CD4-positive, alpha-beta T cell treated with Interferon alpha-2 for 1 hour (primary cell): ENCODE measurements at regions not wholly inside any gene's neighbourhood (a gene's known extent, or its start where the extent isn't known, plus 50 kb on each side); places are given as distances from the start of the nearest gene placed in this dataset.
"Not testable (repeated sequence)": the region's sequence is repeated elsewhere in the genome, so short reads cannot be mapped to it uniquely, and the experiment has no call there.

ENCODE experiments used
- DNase-seq, 2 donors: peaks; one replicate each; pipeline ENCODE4 v3.0.0-alpha.2; 2020 to 2022

- no peak for DNase-seq
Observed at GRCh38 chr20:23299673-23300050, 50.9 kb upstream of the NXT1 start.

DNA sequence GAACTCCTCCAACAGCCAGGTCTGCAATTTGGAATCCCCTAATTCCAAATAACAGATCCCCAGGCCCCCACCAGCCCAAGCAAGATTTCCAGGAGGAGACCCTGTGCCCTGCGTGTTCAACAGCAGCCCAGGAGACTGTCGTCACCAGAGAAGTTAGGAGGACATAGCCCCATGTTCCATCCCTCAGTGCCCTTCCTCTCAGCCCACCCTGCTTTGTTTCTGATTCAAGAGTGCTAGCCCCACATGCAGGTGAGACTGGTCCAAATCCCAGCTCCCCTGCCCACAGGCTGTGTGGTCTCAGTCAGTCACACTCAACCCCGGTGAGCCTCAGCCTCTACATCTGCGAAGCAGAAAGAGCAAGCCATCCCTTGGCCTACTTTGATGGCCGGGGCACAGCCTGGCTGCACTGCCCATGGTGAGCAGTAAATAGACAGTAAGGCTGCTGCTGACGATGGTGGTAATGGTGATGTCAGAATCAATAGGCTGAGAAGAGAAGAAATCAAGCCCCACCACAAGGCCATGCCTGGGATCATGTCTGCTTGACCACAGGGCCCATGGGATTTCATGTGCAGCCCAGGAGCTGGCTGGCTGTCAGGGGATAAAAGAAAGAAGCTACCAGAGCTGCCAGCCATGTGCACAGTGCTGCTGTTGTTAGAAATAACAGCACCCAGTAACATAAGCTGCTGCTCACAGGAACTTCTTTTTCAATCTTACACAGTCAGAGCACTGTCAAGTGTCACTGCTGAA lies 51.5 kb upstream of the NXT1 start:
- DNase-seq: no peak

- no peak for DNase-seq
Observed at GRCh38 chr20:23298155-23298554, 52.4 kb upstream of the NXT1 start.

- no peak for DNase-seq
Observed at GRCh38 chr20:23296841-23297701, 53.5 kb upstream of the NXT1 start.

DNA sequence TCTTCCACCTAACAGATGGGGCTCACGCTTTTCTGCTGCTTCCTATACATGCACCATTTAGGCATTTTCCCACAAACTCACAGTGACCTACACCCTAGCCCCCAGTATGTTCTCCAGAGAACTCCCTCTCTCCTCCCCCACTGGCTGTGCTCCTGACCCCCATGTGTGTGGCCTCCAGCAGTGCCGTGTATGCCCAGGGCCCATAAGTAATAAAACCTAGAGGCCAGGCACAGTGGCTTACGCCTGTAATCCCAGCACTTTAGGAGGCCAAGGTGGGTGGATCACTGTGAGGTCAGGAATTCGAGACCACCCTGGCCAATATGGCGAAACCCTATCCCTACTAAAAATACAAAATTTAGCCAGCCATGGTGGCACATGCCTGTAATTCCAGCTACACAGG lies 54.7 kb upstream of the NXT1 start:
- DNase-seq: no peak

- no peak for DNase-seq
Observed at GRCh38 chr20:23294671-23295070, 55.9 kb upstream of the NXT1 start.

GRCh38 chr20:23294166-23294565 lies 56.4 kb upstream of the NXT1 start:
- DNase-seq: no peak

DNA sequence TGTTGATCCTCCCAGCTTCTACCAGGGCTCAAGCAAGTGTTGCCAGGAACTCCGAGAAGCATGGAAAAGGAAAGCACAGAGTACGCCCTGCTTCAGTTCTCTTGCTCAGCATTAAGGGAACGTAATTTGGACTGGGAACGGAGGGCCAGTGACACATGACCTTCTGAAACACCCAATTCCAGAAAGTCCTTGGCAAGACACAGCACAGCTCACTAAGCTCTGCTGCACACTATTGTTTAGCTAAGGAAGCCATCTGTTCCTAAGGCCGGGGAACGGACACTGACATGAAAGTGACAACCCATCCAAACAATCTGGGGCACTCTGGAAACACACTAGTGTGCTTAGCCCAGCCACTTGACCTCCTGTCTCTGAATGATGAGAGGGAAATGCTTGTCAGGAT lies 56.9 kb upstream of the NXT1 start:
- DNase-seq: no peak

DNA sequence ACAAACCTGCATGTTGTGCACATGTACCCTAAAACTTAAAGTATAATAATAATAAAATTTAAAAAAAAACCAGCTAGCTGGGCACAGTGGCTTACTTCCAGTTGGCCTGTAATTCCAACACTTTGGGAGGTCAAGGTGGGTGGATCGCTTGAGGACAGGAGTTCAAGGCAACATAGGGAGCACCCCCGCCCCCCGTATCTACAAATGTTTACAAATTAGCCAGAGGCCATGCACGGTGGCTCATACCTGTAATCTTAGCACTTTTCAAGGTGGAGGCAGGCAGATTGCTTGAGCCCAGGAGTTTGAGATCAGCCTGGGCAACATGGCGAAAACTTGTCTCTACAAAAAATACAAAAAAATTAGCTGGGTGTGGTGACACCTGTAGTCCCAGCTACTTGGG lies 58.3 kb upstream of the NXT1 start:
- not testable (repeated sequence) for DNase-seq

DNA sequence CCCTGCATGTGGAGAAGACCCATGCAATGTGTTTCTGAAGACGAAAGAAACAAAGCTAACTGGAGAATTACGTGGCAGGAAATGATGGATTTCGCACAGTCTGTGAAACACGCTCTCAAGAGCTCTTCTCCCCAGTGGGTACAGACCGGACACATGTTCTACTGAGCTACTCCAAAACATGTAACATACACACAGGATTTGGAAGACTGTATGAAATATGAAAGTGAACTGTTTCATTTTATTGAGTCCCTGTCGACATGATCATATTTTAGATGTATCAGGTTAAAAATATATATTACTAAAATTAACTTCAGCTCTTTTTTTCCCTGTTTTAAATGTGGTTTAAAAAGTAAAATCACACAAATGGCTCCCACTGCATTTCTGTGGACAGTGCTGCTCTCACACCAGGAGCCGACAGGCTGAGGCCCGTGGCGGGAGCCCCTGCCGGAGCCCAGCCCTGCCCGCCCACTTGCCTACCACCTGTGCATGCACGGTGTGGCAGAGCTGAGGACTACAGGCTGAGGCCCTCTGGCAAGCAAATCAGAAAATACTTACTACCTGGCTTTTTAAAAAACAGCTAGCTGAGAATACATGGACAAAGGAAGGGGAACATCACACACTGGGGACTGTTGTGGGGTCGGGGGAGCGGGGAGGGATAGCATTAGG lies 58.9 kb upstream of the NXT1 start:
- no peak for DNase-seq

- DNase-seq: no peak
Observed at GRCh38 chr20:23290761-23291574, 59.6 kb upstream of the NXT1 start.

DNA sequence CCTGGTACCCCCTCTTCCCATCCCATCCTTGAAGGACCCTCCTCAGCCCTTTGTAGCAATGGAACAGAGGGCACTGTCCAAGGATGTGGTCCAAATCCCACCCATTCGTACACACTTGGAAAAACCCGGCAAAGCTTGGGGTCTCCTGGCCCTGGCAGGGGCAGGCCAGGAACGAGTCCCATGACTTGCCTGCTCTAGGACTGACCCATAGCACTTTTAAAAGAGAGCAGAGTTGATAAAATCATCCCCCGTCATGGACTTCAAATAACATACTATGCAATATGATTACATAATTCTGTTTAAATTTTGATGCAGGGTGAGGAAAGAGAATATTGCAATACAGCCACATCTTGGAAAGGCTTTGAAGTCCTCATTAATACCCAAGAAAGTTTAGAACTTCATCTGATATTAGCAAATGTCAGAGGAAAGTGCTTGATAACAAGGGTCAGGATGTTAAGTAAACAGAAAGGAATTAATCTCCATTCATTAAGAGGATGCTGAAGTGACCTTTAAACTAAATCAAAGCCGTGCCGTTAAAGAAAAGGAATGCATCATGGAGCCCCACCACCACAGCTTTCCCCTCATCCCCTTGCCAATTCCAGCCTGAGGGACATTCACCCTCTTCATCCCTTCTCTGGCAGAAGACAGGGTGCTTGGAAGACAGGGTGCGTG lies 60.7 kb upstream of the NXT1 start:
- no peak for DNase-seq

- no peak for DNase-seq
Observed at GRCh38 chr20:23289249-23289648, 61.3 kb upstream of the NXT1 start.

DNA sequence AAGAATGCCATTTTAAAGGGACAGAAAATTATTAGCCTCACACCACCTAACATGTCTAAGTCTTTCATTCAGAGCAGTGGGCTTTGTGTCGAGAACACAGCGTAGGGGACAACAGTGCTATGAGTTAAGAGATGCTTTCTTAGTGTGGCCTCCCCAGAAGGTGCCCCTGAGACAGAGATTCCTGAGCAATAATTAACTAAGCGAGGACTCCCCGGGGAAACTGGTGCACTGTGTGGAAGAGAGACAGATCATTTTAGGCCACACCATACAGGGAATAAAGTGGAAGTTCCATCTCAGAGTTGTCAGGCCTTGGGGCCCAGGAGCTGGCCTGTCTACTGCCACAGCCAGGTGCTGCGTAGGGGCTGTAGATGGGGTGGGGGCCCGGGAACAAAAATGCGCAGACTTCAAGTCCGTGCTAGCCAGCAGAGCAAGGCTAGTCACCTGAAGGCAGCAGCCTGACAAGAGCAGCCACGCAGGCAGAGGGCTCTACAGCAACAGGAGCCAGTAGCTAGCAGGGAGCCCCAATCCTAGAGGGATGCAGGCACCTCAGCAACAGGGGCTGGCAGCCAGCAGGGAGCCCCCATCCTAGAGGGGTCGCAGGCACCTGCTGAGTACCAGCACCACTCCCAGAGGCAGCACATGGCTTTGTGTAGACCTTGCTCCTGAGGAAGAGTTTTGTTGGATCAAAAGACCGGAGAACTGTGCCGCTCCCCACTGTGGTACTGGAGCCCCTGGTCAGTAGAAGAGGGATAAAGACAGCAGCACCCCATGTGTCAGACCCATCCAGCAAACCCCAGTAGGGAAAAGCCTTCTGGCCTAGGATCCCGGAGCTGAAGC lies 63.0 kb upstream of the NXT1 start:
- DNase-seq: no peak

DNA sequence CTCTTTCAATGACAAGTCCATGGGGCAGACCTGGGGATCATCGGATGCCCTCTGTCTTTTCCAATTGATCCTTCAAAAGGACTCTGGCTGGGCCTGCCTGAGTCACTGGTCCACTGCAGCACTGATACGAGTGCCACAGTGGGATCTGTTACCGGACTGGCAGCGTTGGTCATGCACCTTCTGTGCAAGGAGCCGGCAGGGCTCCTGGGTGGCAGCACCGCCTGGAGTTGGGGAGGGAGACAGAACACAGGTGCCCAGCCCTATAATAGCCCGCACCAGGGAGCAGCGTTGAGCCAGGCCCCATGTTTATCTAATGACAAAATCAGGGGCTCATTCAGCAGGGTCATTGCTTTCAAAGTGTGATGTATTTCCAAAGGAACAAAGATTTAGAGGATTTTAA lies 64.2 kb upstream of the NXT1 start:
- DNase-seq: no peak

GRCh38 chr20:23285536-23285935 lies 65.1 kb upstream of the NXT1 start:
- no peak for DNase-seq

DNA sequence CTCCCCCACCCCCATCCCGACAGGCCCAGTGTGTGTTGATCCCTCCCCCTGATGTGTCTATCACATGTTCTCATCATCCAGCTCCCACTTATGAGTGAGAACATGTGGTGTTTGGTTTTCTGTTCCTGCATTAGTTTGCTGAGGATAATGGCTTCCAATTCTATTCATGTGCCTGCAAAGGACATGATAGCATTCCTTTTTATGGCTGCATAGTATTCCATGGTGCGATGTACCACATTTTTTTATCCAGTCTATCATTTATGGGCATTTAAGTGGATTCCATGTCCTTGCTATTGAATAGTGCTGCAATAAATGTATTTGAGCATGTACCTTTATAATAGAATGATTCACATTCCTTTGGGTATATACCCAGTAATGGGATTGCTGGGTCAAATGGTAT lies 66.6 kb upstream of the NXT1 start:
- DNase-seq: no peak

DNA sequence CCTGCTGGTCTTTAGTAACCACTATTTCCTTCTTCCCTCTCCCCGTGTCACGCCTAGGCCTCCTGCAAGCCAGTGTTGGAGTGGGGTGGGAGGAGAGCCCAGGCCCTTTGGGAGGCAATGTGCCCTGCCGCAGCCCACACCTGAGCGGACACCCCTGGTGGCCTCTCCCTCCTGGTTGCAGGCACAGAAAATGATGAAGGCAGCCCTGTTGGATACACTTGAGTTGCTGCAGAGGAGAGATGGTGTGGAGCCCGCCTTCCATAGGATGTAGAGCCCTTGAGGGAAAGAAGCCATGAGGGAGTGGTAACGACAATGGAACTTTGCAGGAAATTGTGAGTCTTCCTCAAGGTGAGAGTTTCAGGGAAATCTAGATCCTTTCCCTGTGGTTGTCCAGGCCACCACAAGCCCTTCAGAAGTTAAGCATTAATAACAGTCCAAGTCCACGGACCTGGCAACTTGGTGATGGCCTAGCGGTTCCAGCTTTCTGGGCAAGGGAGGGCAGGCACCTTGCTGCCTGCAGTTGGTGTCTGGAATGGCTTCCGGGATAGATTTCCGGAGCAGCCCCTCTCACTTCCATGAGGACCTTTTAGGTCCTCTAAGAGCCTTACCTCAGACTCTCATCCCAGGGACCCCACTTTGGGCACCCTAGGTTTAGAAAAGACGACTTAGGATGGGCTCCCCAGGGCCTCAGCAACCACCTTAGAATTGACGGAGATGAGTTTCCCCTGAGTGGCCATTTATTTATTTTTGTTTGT lies 67.3 kb upstream of the NXT1 start:
- no peak for DNase-seq

DNA sequence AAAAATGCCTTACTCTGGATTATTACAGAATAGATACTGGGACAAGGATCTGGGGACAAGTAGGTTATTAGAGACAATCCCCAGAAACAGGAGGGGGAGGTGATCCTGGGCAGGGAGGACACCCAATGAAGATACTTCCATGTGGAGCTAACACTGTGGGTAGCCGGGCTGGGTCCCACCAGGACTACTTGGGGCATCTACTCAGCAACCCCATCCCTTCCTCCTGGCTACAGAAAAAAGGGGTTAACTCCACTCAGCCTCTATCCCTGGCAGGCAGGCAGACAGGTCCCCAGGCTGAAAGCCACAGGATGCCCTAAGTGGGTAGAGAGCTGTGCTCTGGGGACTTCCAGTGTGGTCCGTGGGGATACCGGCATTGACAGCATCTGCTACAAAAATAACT lies 68.0 kb upstream of the NXT1 start:
- no peak for DNase-seq

- DNase-seq: no peak
Observed at GRCh38 chr20:23282111-23282510, 68.5 kb upstream of the NXT1 start.

DNA sequence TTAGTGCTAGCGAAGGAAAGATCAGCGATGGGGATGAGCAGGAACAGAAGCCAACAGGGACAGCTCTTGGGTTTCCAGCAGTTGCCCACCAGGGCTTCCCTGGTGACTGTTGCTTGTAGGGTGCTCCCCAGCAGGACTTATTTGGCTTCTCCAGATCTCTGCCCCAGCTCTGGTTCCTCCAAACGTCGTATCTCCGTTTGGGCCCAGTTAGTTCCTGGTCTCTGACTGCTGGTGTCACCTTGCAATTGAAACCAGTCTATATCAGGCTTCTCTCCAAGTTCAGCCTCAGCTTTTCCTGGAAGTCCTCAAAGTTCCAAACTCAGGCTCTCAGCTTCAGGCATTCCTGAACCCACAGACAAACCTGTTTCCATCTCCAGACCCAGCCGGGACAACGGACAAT lies 70.8 kb upstream of the NXT1 start:
- no peak for DNase-seq
